PC-9 (cell line): ENCODE measurements at regions not wholly inside any gene's neighbourhood (a gene's known extent, or its start where the extent isn't known, plus 50 kb on each side); places are given as distances from the start of the nearest gene placed in this dataset.

Experiments
- CTCF ChIP-seq: fragments of 200-600 bp; sonication (generic); conservative IDR thresholded peaks from 2 replicates; pipeline ENCODE4 v1.6.1; 2017; ENCODE audit warnings: mixed run types, antibody characterized with exemption, mild to moderate bottlenecking, moderate library complexity
- EZH2 ChIP-seq: fragments of 200-600 bp; sonication (generic); IDR thresholded peaks from 2 replicates; pipeline ENCODE4 v1.8.0; 2017; ENCODE audit warnings: antibody characterized with exemption, low read depth

GRCh38 chr11:123292647-123293046, 97.6 kb upstream of the CLMP start:
- TF ChIP-seq CTCF (no peak), EZH2 (no peak)
